Large intestine (tissue), 3 donors: ENCODE measurements at regions not wholly inside any gene's neighbourhood (a gene's known extent, or its start where the extent isn't known, plus 50 kb on each side); places are given as distances from the start of the nearest gene placed in this dataset.
"Not testable (repeated sequence)": the region's sequence is repeated elsewhere in the genome, so short reads cannot be mapped to it uniquely, and the experiment has no call there.

ENCODE experiments used
- DNase-seq, 2 donors: peaks; one replicate each; pipeline versions ENCODE4 v3.0.0 to v3.0.0-alpha.2; 2013
- H3K27ac ChIP-seq: one replicate; pipeline ENCODE4 v1.5.1; 2013; ENCODE audit warnings: low read length
- H3K27me3 ChIP-seq: 2 replicates; pipeline ENCODE4 v1.6.1; 2013; ENCODE audit warnings: low read length; ENCODE audit not compliant: control insufficient read depth, insufficient read depth
- H3K36me3 ChIP-seq: 2 replicates; pipeline ENCODE4 v1.6.1; 2013; ENCODE audit warnings: low read length; ENCODE audit not compliant: control insufficient read depth, insufficient read depth
- H3K4me1 ChIP-seq: one replicate; pipeline ENCODE4 v1.6.1; 2013; ENCODE audit warnings: low read length; ENCODE audit not compliant: control insufficient read depth, insufficient read depth
- H3K4me3 ChIP-seq: one replicate; pipeline ENCODE4 v1.5.1; 2013; ENCODE audit warnings: low read length
- H3K9me3 ChIP-seq: one replicate; pipeline ENCODE4 v1.6.1; 2013; ENCODE audit warnings: mild to moderate bottlenecking, low read depth, low read length, moderate library complexity; ENCODE audit not compliant: control insufficient read depth
- WGBS: methylation state at CpG from one replicate; pipeline ENCODE4 v1.1.5; 2013; ENCODE audit warnings: low lambda C conversion rate; ENCODE audit not compliant: insufficient coverage; 5-methylcytosine and 5-hydroxymethylcytosine counted together

GRCh38 chr20:6347916-6348315 lies 225.1 kb upstream of the FERMT1 start:
- Histone ChIP-seq H3K27ac (no peak overlapping the region), H3K27me3 (no peaks in the 10 kb centered on the region), H3K4me1 (no peaks in the 10 kb centered on the region), H3K9me3 (no peaks in the 10 kb centered on the region), H3K36me3 (no peaks in the 10 kb centered on the region), H3K4me3 (no peak overlapping the region)
- no peak for DNase-seq

- no peaks in the 10 kb centered on the region for H3K4me1 ChIP-seq
- H3K27ac ChIP-seq, result no peak overlapping the region
- no peaks in the 10 kb centered on the region for H3K36me3 ChIP-seq
- no peaks in the 10 kb centered on the region for H3K27me3 ChIP-seq
- WGBS, result 100% methylated on average over 1 of the region's 1 CpG
- H3K9me3 ChIP-seq, result no peaks in the 10 kb centered on the region
- no peak overlapping the region for H3K4me3 ChIP-seq
- DNase-seq, result no peak
These were observed 218.7 kb upstream of the FERMT1 start for GRCh38 chr20:6341491-6341890.

GRCh38 chr20:6339176-6339575 lies 216.3 kb upstream of the FERMT1 start:
- Histone ChIP-seq H3K4me3 (no peak overlapping the region), H3K4me1 (no peaks in the 10 kb centered on the region), H3K36me3 (no peaks in the 10 kb centered on the region), H3K27me3 (no peaks in the 10 kb centered on the region), H3K27ac (no peak overlapping the region), H3K9me3 (no peaks in the 10 kb centered on the region)
- WGBS, result no CpG with 5 or more reads among the region's 1 CpG
- no peak for DNase-seq

GRCh38 chr20:6333110-6333509 lies 210.3 kb upstream of the FERMT1 start:
- Histone ChIP-seq H3K4me1 (no peaks in the 10 kb centered on the region), H3K27ac (no peak overlapping the region), H3K27me3 (no peaks in the 10 kb centered on the region), H3K4me3 (no peak overlapping the region), H3K36me3 (no peaks in the 10 kb centered on the region), H3K9me3 (no peaks in the 10 kb centered on the region)
- whole genome bisulfite sequencing, result no CpG with 5 or more reads among the region's 5 CpGs
- no peak for DNase-seq

- no CpG with 5 or more reads among the region's 20 CpGs for WGBS
- H3K27ac ChIP-seq, H3K9me3 ChIP-seq, DNase-seq, H3K4me1 ChIP-seq, H3K4me3 ChIP-seq, H3K27me3 ChIP-seq, H3K36me3 ChIP-seq: not testable (repeated sequence)
These were observed 198.4 kb upstream of the FERMT1 start for GRCh38 chr20:6321235-6321634.

GRCh38 chr20:6311841-6312655 lies 189.2 kb upstream of the FERMT1 start:
- no peaks in the 10 kb centered on the region for H3K36me3 ChIP-seq
- WGBS, result no CpG with 5 or more reads among the region's 4 CpGs
- H3K4me3 ChIP-seq, result no peak overlapping the region
- DNase-seq, result no peak
- H3K4me1 ChIP-seq, result no peaks in the 10 kb centered on the region
- no peaks in the 10 kb centered on the region for H3K9me3 ChIP-seq
- no peak overlapping the region for H3K27ac ChIP-seq
- no peaks in the 10 kb centered on the region for H3K27me3 ChIP-seq

GRCh38 chr20:6311097-6311496 lies 188.3 kb upstream of the FERMT1 start:
- H3K9me3 ChIP-seq, result no peaks in the 10 kb centered on the region
- H3K4me1 ChIP-seq, result no peaks in the 10 kb centered on the region
- WGBS, result no CpG with 5 or more reads among the region's 1 CpG
- H3K27ac ChIP-seq, result no peak overlapping the region
- H3K27me3 ChIP-seq, result no peaks in the 10 kb centered on the region
- no peaks in the 10 kb centered on the region for H3K36me3 ChIP-seq
- no peak for DNase-seq
- H3K4me3 ChIP-seq, result no peak overlapping the region

GRCh38 chr20:6305536-6305935 lies 182.7 kb upstream of the FERMT1 start:
- no peak for DNase-seq
- no peaks in the 10 kb centered on the region for H3K36me3 ChIP-seq
- no peaks in the 10 kb centered on the region for H3K4me1 ChIP-seq
- H3K4me3 ChIP-seq, result no peak overlapping the region
- H3K9me3 ChIP-seq, result no peaks in the 10 kb centered on the region
- H3K27ac ChIP-seq, result no peak overlapping the region
- H3K27me3 ChIP-seq, result no peaks in the 10 kb centered on the region

- Histone ChIP-seq H3K27ac (no peak overlapping the region), H3K9me3 (no peaks in the 10 kb centered on the region), H3K4me3 (no peak overlapping the region), H3K36me3 (no peaks in the 10 kb centered on the region), H3K4me1 (no peaks in the 10 kb centered on the region), H3K27me3 (no peaks in the 10 kb centered on the region)
- DNase-seq, result no peak
- no CpG with 5 or more reads among the region's 3 CpGs for WGBS
These were observed 179.2 kb upstream of the FERMT1 start for GRCh38 chr20:6302041-6302440.

GRCh38 chr20:6299456-6299855 lies 176.6 kb upstream of the FERMT1 start:
- no peaks in the 10 kb centered on the region for H3K9me3 ChIP-seq
- H3K4me1 ChIP-seq, result no peaks in the 10 kb centered on the region
- WGBS, result no CpG with 5 or more reads among the region's 2 CpGs
- DNase-seq, result no peak
- H3K27me3 ChIP-seq, result no peaks in the 10 kb centered on the region
- H3K4me3 ChIP-seq, result no peak overlapping the region
- H3K36me3 ChIP-seq, result no peaks in the 10 kb centered on the region
- H3K27ac ChIP-seq, result no peak overlapping the region

GRCh38 chr20:6298049-6298448 lies 175.2 kb upstream of the FERMT1 start:
- H3K9me3 ChIP-seq, result no peaks in the 10 kb centered on the region
- no peaks in the 10 kb centered on the region for H3K4me1 ChIP-seq
- no CpG with 5 or more reads among the region's 7 CpGs for WGBS
- no peaks in the 10 kb centered on the region for H3K27me3 ChIP-seq
- no peaks in the 10 kb centered on the region for H3K36me3 ChIP-seq
- H3K4me3 ChIP-seq, result no peak overlapping the region
- DNase-seq, result no peak
- no peak overlapping the region for H3K27ac ChIP-seq
